Activated CD8-positive, alpha-beta memory T cell treated with anti-CD3 and anti-CD28 coated beads, Interleukin-2, amount 10 ng/mL, durations not matched to agents 7 days and 5 days (primary cell): ENCODE measurements at regions not wholly inside any gene's neighbourhood (a gene's known extent, or its start where the extent isn't known, plus 50 kb on each side); places are given as distances from the start of the nearest gene placed in this dataset.
"Not testable (repeated sequence)": the region's sequence is repeated elsewhere in the genome, so short reads cannot be mapped to it uniquely, and the experiment has no call there.

Source experiments
- ATAC-seq: fragments of 150-1000 bp; cut with Tn5 transposase; one replicate; pipeline ENCODE4 v1.10.0; 2021; ENCODE audit warnings: moderate library complexity
- CTCF ChIA-PET: fragments of 350-600 bp; sonication (Branson Sonifier 250); formaldehyde crosslinking; loops from one replicate; lab custom pipeline; 2021; ENCODE audit warnings: antibody characterized with exemption; lab: Charles Lee
- DNase-seq: peaks from one replicate; pipeline ENCODE4 v3.0.0-alpha.2; 2020
- H3K27ac Mint-ChIP-seq: one replicate; pipeline ENCODE4 v1.8.0; 2021; ENCODE audit warnings: mild to moderate bottlenecking, mixed read lengths
- H3K27me3 Mint-ChIP-seq: one replicate; pipeline ENCODE4 v1.8.0; 2021; ENCODE audit warnings: mixed read lengths
- H3K36me3 Mint-ChIP-seq: one replicate; pipeline ENCODE4 v1.8.0; 2021; ENCODE audit warnings: mild to moderate bottlenecking, mixed read lengths
- H3K4me1 Mint-ChIP-seq: one replicate; pipeline ENCODE4 v1.8.0; 2021; ENCODE audit warnings: mixed read lengths
- H3K4me3 Mint-ChIP-seq: one replicate; pipeline ENCODE4 v1.8.0; 2021; ENCODE audit warnings: mild to moderate bottlenecking, moderate library complexity, mixed read lengths
- H3K9me3 Mint-ChIP-seq: one replicate; pipeline ENCODE4 v1.8.0; 2022; ENCODE audit warnings: low read depth, mixed read lengths

DNA sequence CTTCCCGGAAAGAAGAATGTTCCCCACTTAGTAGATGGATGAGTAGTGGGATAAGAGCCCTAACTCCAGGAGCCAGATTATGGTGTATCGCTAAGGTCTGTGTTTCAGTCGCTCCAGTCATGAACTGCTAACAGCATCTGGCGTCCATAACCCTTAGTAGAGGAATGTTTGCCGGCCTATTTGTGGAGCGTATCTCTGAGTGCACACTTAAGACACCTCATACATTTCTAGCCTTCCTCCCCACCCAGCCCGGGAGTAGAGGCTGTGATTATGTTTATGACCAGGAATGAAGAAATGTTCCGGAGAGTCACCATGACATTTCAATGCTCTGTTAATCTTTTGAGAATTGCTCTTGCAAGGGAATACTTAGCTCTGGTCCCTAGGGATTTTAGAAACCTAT is 251.1 kb upstream of the SOX4 start:
- ATAC-seq (no peak), DNase-seq (no peak)
- H3K9me3 Mint-ChIP-seq = no peaks in the 10 kb centered on the region
- H3K27ac Mint-ChIP-seq = no peak overlapping the region
- no peak overlapping the region for H3K4me3 Mint-ChIP-seq
- no peaks in the 10 kb centered on the region for H3K36me3 Mint-ChIP-seq
- peaks cover 10% of the 10 kb centered on the region for H3K27me3 Mint-ChIP-seq
- no peaks in the 10 kb centered on the region for H3K4me1 Mint-ChIP-seq
- CTCF ChIA-PET = no interaction called here

GRCh38 chr6:21345704-21346103 is 247.8 kb upstream of the SOX4 start:
- H3K9me3 Mint-ChIP-seq, DNase-seq, H3K27ac Mint-ChIP-seq, H3K36me3 Mint-ChIP-seq, ATAC-seq, H3K4me1 Mint-ChIP-seq, CTCF ChIA-PET, H3K4me3 Mint-ChIP-seq: not testable (repeated sequence)
- H3K27me3 Mint-ChIP-seq = peaks cover 10% of the 10 kb centered on the region

DNA sequence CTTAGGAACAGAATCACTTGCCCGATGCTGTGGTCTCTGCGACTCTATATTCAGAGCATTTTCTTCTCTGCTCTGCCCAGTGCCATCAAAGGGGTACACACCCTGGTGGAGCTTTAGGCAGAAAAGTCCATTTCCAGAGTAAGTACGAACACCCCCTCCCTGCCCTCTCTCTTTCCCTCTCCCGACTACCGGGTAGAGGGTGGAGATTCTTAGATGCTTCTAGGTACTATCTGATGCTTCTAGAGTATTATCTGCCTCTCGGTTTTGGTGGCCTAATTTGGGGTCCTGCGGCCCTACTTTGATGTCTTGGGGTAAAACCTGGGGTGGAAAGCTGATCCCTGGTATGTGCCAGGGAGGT is 245.4 kb upstream of the SOX4 start:
- Mint-ChIP-seq H3K4me1 (no peaks in the 10 kb centered on the region), H3K27me3 (peaks cover 12% of the 10 kb centered on the region), H3K27ac (no peak overlapping the region), H3K36me3 (no peaks in the 10 kb centered on the region), H3K4me3 (no peak overlapping the region), H3K9me3 (no peaks in the 10 kb centered on the region)
- ATAC-seq (no peak), DNase-seq (no peak)
- CTCF ChIA-PET = no interaction called here

GRCh38 chr6:21348504-21349195 is 244.9 kb upstream of the SOX4 start:
- no peaks in the 10 kb centered on the region for H3K9me3 Mint-ChIP-seq
- H3K4me1 Mint-ChIP-seq = no peaks in the 10 kb centered on the region
- no peak overlapping the region for H3K4me3 Mint-ChIP-seq
- DNase-seq (no peak), ATAC-seq (no peak)
- no peak overlapping the region for H3K27ac Mint-ChIP-seq
- H3K27me3 Mint-ChIP-seq = peaks cover 8% of the 10 kb centered on the region
- CTCF ChIA-PET = no interaction called here
- no peaks in the 10 kb centered on the region for H3K36me3 Mint-ChIP-seq

GRCh38 chr6:21349834-21350233 is 243.7 kb upstream of the SOX4 start:
- Mint-ChIP-seq H3K36me3 (no peaks in the 10 kb centered on the region), H3K4me3 (no peak overlapping the region), H3K27me3 (peaks cover 8% of the 10 kb centered on the region), H3K27ac (no peak overlapping the region), H3K9me3 (no peaks in the 10 kb centered on the region), H3K4me1 (no peaks in the 10 kb centered on the region)
- no peak for ATAC-seq
- DNase-seq = no peak
- CTCF ChIA-PET = no interaction called here

GRCh38 chr6:21350926-21351325 is 242.6 kb upstream of the SOX4 start:
- Mint-ChIP-seq H3K27ac (no peak overlapping the region), H3K9me3 (no peaks in the 10 kb centered on the region), H3K4me1 (no peaks in the 10 kb centered on the region), H3K27me3 (peaks cover 3% of the 10 kb centered on the region), H3K4me3 (no peak overlapping the region), H3K36me3 (no peaks in the 10 kb centered on the region)
- ATAC-seq = no peak
- DNase-seq = no peak
- CTCF ChIA-PET = no interaction called here

DNA sequence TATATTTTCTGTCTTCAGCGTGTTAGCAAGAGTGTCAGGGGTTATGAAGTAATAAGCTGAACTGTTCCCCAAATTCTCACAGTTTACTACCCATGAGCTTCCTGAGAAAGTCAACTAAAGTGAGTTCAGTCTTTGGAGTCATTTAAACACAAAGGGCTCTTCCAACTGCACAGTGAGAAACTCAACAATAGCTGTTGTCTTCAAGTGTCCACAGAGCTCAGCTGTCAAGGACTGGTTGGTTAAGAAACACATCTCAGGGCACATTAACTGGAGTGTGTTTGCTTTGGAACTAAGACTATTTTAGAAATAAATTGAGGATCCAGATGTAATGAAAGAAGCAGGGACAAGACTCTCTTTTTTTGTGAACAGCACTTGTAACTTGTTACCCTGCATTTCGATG is 241.4 kb upstream of the SOX4 start:
- DNase-seq = no peak
- Mint-ChIP-seq H3K27ac (no peak overlapping the region), H3K36me3 (no peaks in the 10 kb centered on the region), H3K9me3 (no peaks in the 10 kb centered on the region), H3K4me1 (no peaks in the 10 kb centered on the region), H3K4me3 (no peak overlapping the region), H3K27me3 (peaks cover 3% of the 10 kb centered on the region)
- CTCF ChIA-PET = no interaction called here
- no peak for ATAC-seq

DNA sequence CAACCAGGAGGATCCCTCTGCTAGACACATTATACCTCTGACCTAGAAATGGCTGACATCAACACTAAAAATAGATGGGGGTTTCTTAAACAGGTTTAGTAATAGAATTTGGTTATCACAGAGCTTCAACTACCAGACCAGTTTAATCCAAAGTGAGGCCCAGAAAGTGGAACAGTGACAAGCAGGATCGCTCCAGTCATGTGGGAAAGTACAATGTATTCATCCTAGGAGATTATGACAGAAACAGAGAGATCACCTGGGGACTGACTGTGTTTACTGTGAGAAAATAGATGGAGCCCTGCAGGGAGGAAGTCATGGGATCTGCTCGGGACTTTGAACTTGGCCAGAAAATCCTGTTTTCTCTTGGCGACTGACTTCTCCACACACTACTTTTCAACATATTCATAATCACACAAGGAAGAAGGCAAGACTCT is 238.7 kb upstream of the SOX4 start:
- ATAC-seq (no peak), DNase-seq (no peak)
- Mint-ChIP-seq H3K27ac (no peak overlapping the region), H3K4me3 (no peak overlapping the region), H3K27me3 (peaks cover 3% of the 10 kb centered on the region), H3K9me3 (no peaks in the 10 kb centered on the region), H3K36me3 (no peaks in the 10 kb centered on the region), H3K4me1 (no peaks in the 10 kb centered on the region)
- CTCF ChIA-PET = no interaction called here

GRCh38 chr6:21355638-21356037 is 237.9 kb upstream of the SOX4 start:
- no peak overlapping the region for H3K27ac Mint-ChIP-seq
- H3K27me3 Mint-ChIP-seq = peaks cover 3% of the 10 kb centered on the region
- no peaks in the 10 kb centered on the region for H3K36me3 Mint-ChIP-seq
- CTCF ChIA-PET = no interaction called here
- ATAC-seq = no peak
- H3K4me1 Mint-ChIP-seq = no peaks in the 10 kb centered on the region
- no peak overlapping the region for H3K4me3 Mint-ChIP-seq
- DNase-seq = no peak
- no peaks in the 10 kb centered on the region for H3K9me3 Mint-ChIP-seq

DNA sequence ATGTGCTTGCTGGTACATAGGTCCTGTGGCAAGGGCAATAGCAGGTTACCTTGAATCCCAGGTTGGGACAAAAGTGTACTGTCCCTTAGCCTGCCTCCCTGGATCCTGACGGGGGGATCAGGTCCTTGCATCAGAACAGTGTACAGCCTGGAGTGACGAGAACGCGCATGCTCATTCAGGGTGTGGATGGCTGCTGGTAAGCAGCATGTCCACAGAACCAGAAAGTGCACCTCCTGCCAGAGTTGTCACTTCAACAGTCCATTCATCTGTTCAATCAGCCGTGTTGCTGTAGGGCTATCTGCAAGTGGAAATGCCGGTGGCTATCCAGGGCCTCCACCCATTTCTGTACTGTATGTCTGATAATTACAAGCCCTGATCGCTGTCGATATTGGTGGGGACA is 236.3 kb upstream of the SOX4 start:
- H3K27me3 Mint-ChIP-seq = no peaks in the 10 kb centered on the region
- no peak for DNase-seq
- H3K36me3 Mint-ChIP-seq = no peaks in the 10 kb centered on the region
- no peaks in the 10 kb centered on the region for H3K4me1 Mint-ChIP-seq
- no peak overlapping the region for H3K4me3 Mint-ChIP-seq
- H3K27ac Mint-ChIP-seq = no peak overlapping the region
- ATAC-seq = no peak
- no peaks in the 10 kb centered on the region for H3K9me3 Mint-ChIP-seq
- CTCF ChIA-PET = no interaction called here

DNA sequence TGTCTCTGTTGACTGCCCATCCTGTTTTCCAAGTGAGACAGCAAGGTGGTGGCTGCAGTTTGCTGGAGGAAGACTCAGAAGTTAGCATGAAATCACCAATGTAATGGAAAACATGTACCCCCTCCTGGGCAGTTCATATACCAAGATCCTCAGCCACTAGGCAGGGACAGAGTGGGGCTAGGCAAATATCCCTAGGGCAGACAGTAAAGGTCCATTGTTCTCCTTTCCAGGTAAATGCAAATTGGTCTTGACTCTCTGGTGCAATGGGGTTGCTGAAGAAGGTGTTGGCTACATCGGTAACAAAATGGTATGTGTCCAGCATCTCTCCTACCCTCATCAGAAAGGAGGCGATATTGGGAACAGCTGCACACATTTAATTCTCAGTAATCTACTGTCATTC is 233.6 kb upstream of the SOX4 start:
- CTCF ChIA-PET = no interaction called here

GRCh38 chr6:21360336-21360735 is 233.2 kb upstream of the SOX4 start:
- ATAC-seq = no peak
- Mint-ChIP-seq H3K9me3 (no peaks in the 10 kb centered on the region), H3K4me3 (no peak overlapping the region), H3K36me3 (no peaks in the 10 kb centered on the region), H3K4me1 (no peaks in the 10 kb centered on the region), H3K27me3 (no peaks in the 10 kb centered on the region), H3K27ac (no peak overlapping the region)
- CTCF ChIA-PET = no interaction called here
- DNase-seq = no peak

More for the DNA sequence above, 233.6 kb upstream of the SOX4 start:
- no peak overlapping the region for H3K27ac Mint-ChIP-seq
- H3K4me3 Mint-ChIP-seq = no peak overlapping the region
- H3K9me3 Mint-ChIP-seq = no peaks in the 10 kb centered on the region
- H3K27me3 Mint-ChIP-seq = no peaks in the 10 kb centered on the region
- H3K36me3 Mint-ChIP-seq = no peaks in the 10 kb centered on the region
- H3K4me1 Mint-ChIP-seq = no peaks in the 10 kb centered on the region
- DNase-seq (no peak), ATAC-seq (no peak)

GRCh38 chr6:21367148-21367547 is 226.4 kb upstream of the SOX4 start:
- ATAC-seq = no peak
- no peak overlapping the region for H3K27ac Mint-ChIP-seq
- DNase-seq = no peak
- H3K9me3 Mint-ChIP-seq = no peaks in the 10 kb centered on the region
- CTCF ChIA-PET = no interaction called here
- H3K27me3 Mint-ChIP-seq = peaks cover 7% of the 10 kb centered on the region
- H3K4me3 Mint-ChIP-seq = no peak overlapping the region
- no peaks in the 10 kb centered on the region for H3K4me1 Mint-ChIP-seq
- no peaks in the 10 kb centered on the region for H3K36me3 Mint-ChIP-seq

- Mint-ChIP-seq H3K36me3 (no peaks in the 10 kb centered on the region), H3K27me3 (peaks cover 8% of the 10 kb centered on the region), H3K4me3 (no peak overlapping the region), H3K27ac (no peak overlapping the region), H3K9me3 (no peaks in the 10 kb centered on the region), H3K4me1 (no peaks in the 10 kb centered on the region)
- DNase-seq = no peak
- CTCF ChIA-PET = no interaction called here
- ATAC-seq = no peak
Observed at GRCh38 chr6:21367649-21368154, 225.8 kb upstream of the SOX4 start.

GRCh38 chr6:21371061-21371460 is 222.5 kb upstream of the SOX4 start:
- no peak overlapping the region for H3K27ac Mint-ChIP-seq
- H3K27me3 Mint-ChIP-seq = peaks cover 9% of the 10 kb centered on the region
- no peaks in the 10 kb centered on the region for H3K36me3 Mint-ChIP-seq
- no peaks in the 10 kb centered on the region for H3K4me1 Mint-ChIP-seq
- CTCF ChIA-PET = no interaction called here
- H3K4me3 Mint-ChIP-seq = no peak overlapping the region
- no peaks in the 10 kb centered on the region for H3K9me3 Mint-ChIP-seq
- no peak for ATAC-seq
- DNase-seq = no peak
